GM23338 (cell line): ENCODE measurements at regions not wholly inside any gene's neighbourhood (a gene's known extent, or its start where the extent isn't known, plus 50 kb on each side); places are given as distances from the start of the nearest gene placed in this dataset.
A peak's percentile ranks its signal among the peaks of the same experiment; 100 is the strongest.

Experiments used
- ATAC-seq: fragments of 200-7000 bp; cut with Tn5 transposase; 3 replicates; pipeline ENCODE4 v1.9.1; 2020
- DNase-seq: peaks from one replicate; pipeline ENCODE4 v3.0.0-alpha.2; 2015; ENCODE audit warnings: low spot score
- H2AFZ ChIP-seq: fragments of 200-600 bp; sonication (generic); 2 replicates; pipeline ENCODE4 v1.8.0; 2016; ENCODE audit warnings: antibody characterized with exemption, mild to moderate bottlenecking, moderate library complexity
- H3F3A ChIP-seq: fragments of 200-600 bp; sonication (generic); replicated peaks from 2 replicates; pipeline ENCODE4 v1.8.0; 2017; ENCODE audit warnings: antibody characterized with exemption, mixed run types, low read depth
- H3K27ac ChIP-seq: fragments of 200-600 bp; sonication (generic); 2 replicates; pipeline ENCODE4 v1.6.1; 2016; ENCODE audit warnings: low read depth
- H3K27me3 ChIP-seq: fragments of 200-600 bp; sonication (generic); 2 replicates; pipeline ENCODE4 v1.8.0; 2016; ENCODE audit warnings: mild to moderate bottlenecking, mixed run types, moderate library complexity; ENCODE audit not compliant: insufficient read depth
- H3K36me3 ChIP-seq: fragments of 200-600 bp; sonication (generic); 2 replicates; pipeline ENCODE4 v1.8.0; 2016; ENCODE audit warnings: mild to moderate bottlenecking; ENCODE audit not compliant: insufficient read depth
- H3K4me1 ChIP-seq: fragments of 200-600 bp; sonication (generic); 2 replicates; pipeline ENCODE4 v1.8.0; 2016; ENCODE audit warnings: mild to moderate bottlenecking, moderate library complexity; ENCODE audit not compliant: insufficient read depth
- H3K4me2 ChIP-seq: fragments of 200-600 bp; sonication (generic); 2 replicates; pipeline ENCODE4 v1.7.1; 2017; ENCODE audit warnings: mixed run types
- H3K4me3 ChIP-seq: fragments of 200-600 bp; sonication (generic); 2 replicates; pipeline ENCODE4 v1.6.1; 2016; ENCODE audit warnings: mixed run types
- H3K79me2 ChIP-seq: fragments of 200-600 bp; sonication (generic); replicated peaks from 2 replicates; pipeline ENCODE4 v1.8.0; 2017; ENCODE audit warnings: mild to moderate bottlenecking; ENCODE audit not compliant: insufficient read depth
- H3K9me2 ChIP-seq: fragments of 200-600 bp; sonication (generic); 2 replicates; pipeline ENCODE4 v1.8.0; 2017; ENCODE audit not compliant: insufficient read depth
- H4K20me1 ChIP-seq: fragments of 200-600 bp; sonication (generic); replicated peaks from 2 replicates; pipeline ENCODE4 v1.8.0; 2017; ENCODE audit warnings: mild to moderate bottlenecking; ENCODE audit not compliant: insufficient read depth
- H3K27ac Mint-ChIP-seq: 2 replicates; pipeline ENCODE4 v1.8.0; 2020; ENCODE audit warnings: inconsistent platforms, mild to moderate bottlenecking, moderate library complexity, mixed read lengths
- H3K27me3 Mint-ChIP-seq: 3 replicates; pipeline ENCODE4 v1.8.0; 2022; ENCODE audit warnings: low read depth, mild to moderate bottlenecking, moderate library complexity, mixed read lengths, inconsistent platforms; ENCODE audit not compliant: insufficient read depth, poor library complexity
- H3K36me3 Mint-ChIP-seq: 3 replicates; pipeline ENCODE4 v1.8.0; 2021; ENCODE audit warnings: low read depth, mild to moderate bottlenecking, inconsistent platforms, moderate library complexity, mixed read lengths
- H3K4me1 Mint-ChIP-seq: 3 replicates; pipeline ENCODE4 v1.8.0; 2020; ENCODE audit warnings: mild to moderate bottlenecking, inconsistent platforms, mixed read lengths
- H3K4me3 Mint-ChIP-seq: 3 replicates; pipeline ENCODE4 v1.8.0; 2021; ENCODE audit warnings: moderate library complexity, mild to moderate bottlenecking, inconsistent platforms, mixed read lengths
- H3K9me3 Mint-ChIP-seq: 3 replicates; pipeline ENCODE4 v1.8.0; 2020; ENCODE audit warnings: moderate library complexity, mild to moderate bottlenecking, inconsistent platforms, mixed read lengths
- CREB1 ChIP-seq: fragments of 250-450 bp; sonication (Bioruptor Pico); IDR thresholded peaks from 2 replicates; pipeline ENCODE4 v1.5.0; 2020; ENCODE audit warnings: low read depth, mild to moderate bottlenecking, moderate library complexity
- CTCF ChIP-seq, 2 experiments: fragments of 200-600 bp in 1 of 2; sonication (generic) in 1 of 2; conservative IDR thresholded peaks; 2 replicates each; pipeline versions ENCODE4 v1.5.1 to v1.6.1; 2016 to 2017; ENCODE audit warnings: antibody characterized with exemption in 2 of 2, low read depth in 2 of 2, mild to moderate bottlenecking in 2 of 2, moderate library complexity in 1 of 2
- EZH2 ChIP-seq: fragments of 200-600 bp; sonication (generic); IDR thresholded peaks from one replicate; pipeline ENCODE4 v1.8.0; 2017; ENCODE audit warnings: antibody characterized with exemption, mild to moderate bottlenecking, low read depth; ENCODE audit not compliant: unreplicated experiment
- EZH2phosphoT487 ChIP-seq: fragments of 200-600 bp; sonication (generic); IDR thresholded peaks from one replicate; pipeline ENCODE4 v1.8.1; 2018; ENCODE audit warnings: antibody characterized with exemption; ENCODE audit not compliant: unreplicated experiment
- JUNB ChIP-seq: IDR thresholded peaks from one replicate; pipeline ENCODE4 v1.6.1; 2016; ENCODE audit warnings: antibody characterized with exemption; ENCODE audit not compliant: unreplicated experiment
- NANOG ChIP-seq: IDR thresholded peaks from 2 replicates; pipeline ENCODE4 v1.6.1; 2016; ENCODE audit warnings: antibody characterized with exemption, borderline replicate concordance
- POLR2AphosphoS5 ChIP-seq: IDR thresholded peaks from 2 replicates; pipeline ENCODE4 v1.6.1; 2016; ENCODE audit warnings: antibody characterized with exemption, low read depth
- REST ChIP-seq: IDR thresholded peaks from one replicate; pipeline ENCODE4 v1.6.1; 2018; ENCODE audit warnings: antibody characterized with exemption; ENCODE audit not compliant: unreplicated experiment
- TF ChIP-seq, protein P1 (sequence below): fragments of 250-450 bp; sonication (Bioruptor Pico); IDR thresholded peaks from 2 replicates; pipeline ENCODE4 v1.5.0; 2020; ENCODE audit warnings: mild to moderate bottlenecking, moderate library complexity
- TF ChIP-seq, protein P2 (sequence below): IDR thresholded peaks from 2 replicates; pipeline ENCODE4 v1.6.1; 2016; ENCODE audit warnings: antibody characterized with exemption

DNA sequence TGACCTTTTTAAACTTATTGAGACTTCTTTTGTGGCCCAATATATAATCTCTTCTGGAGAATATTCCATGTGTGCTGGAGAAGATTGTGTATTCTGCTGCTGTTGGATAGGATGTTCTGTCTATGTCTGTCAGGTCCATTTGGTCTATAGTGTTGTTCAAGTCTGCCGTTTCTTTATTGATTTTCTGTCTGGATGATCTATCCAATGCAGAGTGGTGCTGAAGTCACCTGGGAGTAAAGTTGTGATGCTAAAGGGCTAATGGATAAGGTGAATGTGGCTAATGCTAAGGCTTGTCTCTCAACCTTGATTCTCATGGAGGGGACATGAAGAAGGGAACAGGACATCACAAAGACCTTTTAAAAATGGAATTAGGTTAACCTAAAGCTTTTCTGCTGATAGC lies 72.0 kb upstream of the AP1S2 start:
- no peaks in the 10 kb centered on the region for H3K9me2 ChIP-seq
- DNase-seq (no peak), ATAC-seq (no peak)
- Mint-ChIP-seq H3K27me3 (no peaks in the 10 kb centered on the region), H3K9me3 (0 out of 3 replicates have a peak, but pooled peaks cover 5% of the 10 kb centered on the region), H3K27ac (no peak overlapping the region), H3K4me1 (peaks cover 13% of the 10 kb centered on the region; the same call in 2 of the 3 replicates), H3K36me3 (peaks cover 12% of the 10 kb centered on the region; the same call in 2 of the 3 replicates), H3K4me3 (no peak overlapping the region)
- H4K20me1 ChIP-seq = no peaks in the 10 kb centered on the region
- H3K79me2 ChIP-seq = no peaks in the 10 kb centered on the region
- no peaks in the 10 kb centered on the region for H3K27me3 ChIP-seq
- H3K4me1 ChIP-seq = 0 out of 2 replicates have a peak, but pooled peaks cover 4% of the 10 kb centered on the region
- H2AFZ ChIP-seq = no peak overlapping the region
- no peak overlapping the region for H3K27ac ChIP-seq
- H3K36me3 ChIP-seq = no peaks in the 10 kb centered on the region
- no peaks in the 10 kb centered on the region for H3F3A ChIP-seq
- H3K4me3 ChIP-seq = no peak overlapping the region
- no peak overlapping the region for H3K4me2 ChIP-seq
- TF ChIP-seq REST (peak; percentile 36), NANOG (no peak)

DNA sequence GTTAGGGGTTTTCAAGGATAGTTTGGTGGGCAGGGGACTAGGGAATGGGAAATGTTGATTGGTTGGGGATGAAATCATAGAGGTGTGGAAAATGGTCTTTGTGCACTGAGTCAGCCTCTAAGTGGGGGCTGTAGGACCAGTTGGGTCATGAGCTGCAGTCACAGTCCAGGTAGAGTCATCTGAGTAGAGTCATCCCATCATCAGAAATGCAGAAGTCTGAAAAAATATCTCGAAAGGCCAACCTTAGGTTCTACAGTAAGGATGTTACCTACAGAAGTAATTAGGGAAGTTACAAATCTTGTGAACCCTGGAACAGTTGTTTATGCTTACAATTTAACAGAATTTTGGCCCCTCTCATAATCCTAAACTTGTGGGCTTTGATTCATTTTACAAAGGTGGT lies 63.4 kb upstream of the AP1S2 start:
- Histone ChIP-seq H3K4me3 (no peak overlapping the region), H3K36me3 (no peaks in the 10 kb centered on the region), H4K20me1 (no peaks in the 10 kb centered on the region), H3K27me3 (no peaks in the 10 kb centered on the region), H3K27ac (no peak overlapping the region), H2AFZ (no peak overlapping the region), H3K4me1 (no peaks in the 10 kb centered on the region), H3F3A (no peaks in the 10 kb centered on the region), H3K9me2 (no peaks in the 10 kb centered on the region), H3K79me2 (no peaks in the 10 kb centered on the region), H3K4me2 (no peak overlapping the region)
- ATAC-seq = no peak
- no peak overlapping the region for H3K4me3 Mint-ChIP-seq
- DNase-seq = no peak
- no peak overlapping the region for H3K27ac Mint-ChIP-seq
- H3K36me3 Mint-ChIP-seq = peaks cover 24% of the 10 kb centered on the region
- H3K4me1 Mint-ChIP-seq = no peaks in the 10 kb centered on the region; the same call in 2 of the 3 replicates
- peaks cover 12% of the 10 kb centered on the region for H3K9me3 Mint-ChIP-seq
- no peaks in the 10 kb centered on the region for H3K27me3 Mint-ChIP-seq
- no peak for TF ChIP-seq EZH2phosphoT487
- TF ChIP-seq CTCF (conservative IDR thresholded peaks at IDR 0.05; ENCODE audit: low read depth in 2 of 2) = no peak
- TF ChIP-seq POLR2AphosphoS5 = no peak
- TF ChIP-seq, protein P1, sequence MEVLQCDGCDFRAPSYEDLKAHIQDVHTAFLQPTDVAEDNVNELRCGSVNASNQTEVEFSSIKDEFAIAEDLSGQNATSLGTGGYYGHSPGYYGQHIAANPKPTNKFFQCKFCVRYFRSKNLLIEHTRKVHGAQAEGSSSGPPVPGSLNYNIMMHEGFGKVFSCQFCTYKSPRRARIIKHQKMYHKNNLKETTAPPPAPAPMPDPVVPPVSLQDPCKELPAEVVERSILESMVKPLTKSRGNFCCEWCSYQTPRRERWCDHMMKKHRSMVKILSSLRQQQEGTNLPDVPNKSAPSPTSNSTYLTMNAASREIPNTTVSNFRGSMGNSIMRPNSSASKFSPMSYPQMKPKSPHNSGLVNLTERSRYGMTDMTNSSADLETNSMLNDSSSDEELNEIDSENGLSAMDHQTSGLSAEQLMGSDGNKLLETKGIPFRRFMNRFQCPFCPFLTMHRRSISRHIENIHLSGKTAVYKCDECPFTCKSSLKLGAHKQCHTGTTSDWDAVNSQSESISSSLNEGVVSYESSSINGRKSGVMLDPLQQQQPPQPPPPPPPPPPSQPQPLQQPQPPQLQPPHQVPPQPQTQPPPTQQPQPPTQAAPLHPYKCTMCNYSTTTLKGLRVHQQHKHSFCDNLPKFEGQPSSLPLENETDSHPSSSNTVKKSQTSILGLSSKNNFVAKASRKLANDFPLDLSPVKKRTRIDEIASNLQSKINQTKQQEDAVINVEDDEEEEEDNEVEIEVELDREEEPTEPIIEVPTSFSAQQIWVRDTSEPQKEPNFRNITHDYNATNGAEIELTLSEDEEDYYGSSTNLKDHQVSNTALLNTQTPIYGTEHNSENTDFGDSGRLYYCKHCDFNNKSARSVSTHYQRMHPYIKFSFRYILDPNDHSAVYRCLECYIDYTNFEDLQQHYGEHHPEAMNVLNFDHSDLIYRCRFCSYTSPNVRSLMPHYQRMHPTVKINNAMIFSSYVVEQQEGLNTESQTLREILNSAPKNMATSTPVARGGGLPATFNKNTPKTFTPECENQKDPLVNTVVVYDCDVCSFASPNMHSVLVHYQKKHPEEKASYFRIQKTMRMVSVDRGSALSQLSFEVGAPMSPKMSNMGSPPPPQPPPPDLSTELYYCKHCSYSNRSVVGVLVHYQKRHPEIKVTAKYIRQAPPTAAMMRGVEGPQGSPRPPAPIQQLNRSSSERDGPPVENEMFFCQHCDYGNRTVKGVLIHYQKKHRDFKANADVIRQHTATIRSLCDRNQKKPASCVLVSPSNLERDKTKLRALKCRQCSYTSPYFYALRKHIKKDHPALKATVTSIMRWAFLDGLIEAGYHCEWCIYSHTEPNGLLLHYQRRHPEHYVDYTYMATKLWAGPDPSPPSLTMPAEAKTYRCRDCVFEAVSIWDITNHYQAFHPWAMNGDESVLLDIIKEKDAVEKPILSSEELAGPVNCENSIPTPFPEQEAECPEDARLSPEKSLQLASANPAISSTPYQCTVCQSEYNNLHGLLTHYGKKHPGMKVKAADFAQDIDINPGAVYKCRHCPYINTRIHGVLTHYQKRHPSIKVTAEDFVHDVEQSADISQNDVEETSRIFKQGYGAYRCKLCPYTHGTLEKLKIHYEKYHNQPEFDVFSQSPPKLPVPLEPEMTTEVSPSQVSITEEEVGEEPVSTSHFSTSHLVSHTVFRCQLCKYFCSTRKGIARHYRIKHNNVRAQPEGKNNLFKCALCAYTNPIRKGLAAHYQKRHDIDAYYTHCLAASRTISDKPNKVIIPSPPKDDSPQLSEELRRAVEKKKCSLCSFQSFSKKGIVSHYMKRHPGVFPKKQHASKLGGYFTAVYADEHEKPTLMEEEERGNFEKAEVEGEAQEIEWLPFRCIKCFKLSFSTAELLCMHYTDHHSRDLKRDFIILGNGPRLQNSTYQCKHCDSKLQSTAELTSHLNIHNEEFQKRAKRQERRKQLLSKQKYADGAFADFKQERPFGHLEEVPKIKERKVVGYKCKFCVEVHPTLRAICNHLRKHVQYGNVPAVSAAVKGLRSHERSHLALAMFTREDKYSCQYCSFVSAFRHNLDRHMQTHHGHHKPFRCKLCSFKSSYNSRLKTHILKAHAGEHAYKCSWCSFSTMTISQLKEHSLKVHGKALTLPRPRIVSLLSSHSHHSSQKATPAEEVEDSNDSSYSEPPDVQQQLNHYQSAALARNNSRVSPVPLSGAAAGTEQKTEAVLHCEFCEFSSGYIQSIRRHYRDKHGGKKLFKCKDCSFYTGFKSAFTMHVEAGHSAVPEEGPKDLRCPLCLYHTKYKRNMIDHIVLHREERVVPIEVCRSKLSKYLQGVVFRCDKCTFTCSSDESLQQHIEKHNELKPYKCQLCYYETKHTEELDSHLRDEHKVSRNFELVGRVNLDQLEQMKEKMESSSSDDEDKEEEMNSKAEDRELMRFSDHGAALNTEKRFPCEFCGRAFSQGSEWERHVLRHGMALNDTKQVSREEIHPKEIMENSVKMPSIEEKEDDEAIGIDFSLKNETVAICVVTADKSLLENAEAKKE (CRISPR knock-in tag) = no peak
- no peak for TF ChIP-seq EZH2
- TF ChIP-seq, protein P2, sequence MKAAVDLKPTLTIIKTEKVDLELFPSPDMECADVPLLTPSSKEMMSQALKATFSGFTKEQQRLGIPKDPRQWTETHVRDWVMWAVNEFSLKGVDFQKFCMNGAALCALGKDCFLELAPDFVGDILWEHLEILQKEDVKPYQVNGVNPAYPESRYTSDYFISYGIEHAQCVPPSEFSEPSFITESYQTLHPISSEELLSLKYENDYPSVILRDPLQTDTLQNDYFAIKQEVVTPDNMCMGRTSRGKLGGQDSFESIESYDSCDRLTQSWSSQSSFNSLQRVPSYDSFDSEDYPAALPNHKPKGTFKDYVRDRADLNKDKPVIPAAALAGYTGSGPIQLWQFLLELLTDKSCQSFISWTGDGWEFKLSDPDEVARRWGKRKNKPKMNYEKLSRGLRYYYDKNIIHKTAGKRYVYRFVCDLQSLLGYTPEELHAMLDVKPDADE = no peak
- no peak for TF ChIP-seq JUNB
- no peak for TF ChIP-seq CREB1 (CRISPR knock-in tag)
